ENCODE measurements at regions not wholly inside any gene's neighbourhood (a gene's known extent, or its start where the extent isn't known, plus 50 kb on each side); places are given as distances from the start of the nearest gene placed in this dataset.
"Not testable (repeated sequence)": the region's sequence is repeated elsewhere in the genome, so short reads cannot be mapped to it uniquely, and the experiment has no call there.

DNA sequence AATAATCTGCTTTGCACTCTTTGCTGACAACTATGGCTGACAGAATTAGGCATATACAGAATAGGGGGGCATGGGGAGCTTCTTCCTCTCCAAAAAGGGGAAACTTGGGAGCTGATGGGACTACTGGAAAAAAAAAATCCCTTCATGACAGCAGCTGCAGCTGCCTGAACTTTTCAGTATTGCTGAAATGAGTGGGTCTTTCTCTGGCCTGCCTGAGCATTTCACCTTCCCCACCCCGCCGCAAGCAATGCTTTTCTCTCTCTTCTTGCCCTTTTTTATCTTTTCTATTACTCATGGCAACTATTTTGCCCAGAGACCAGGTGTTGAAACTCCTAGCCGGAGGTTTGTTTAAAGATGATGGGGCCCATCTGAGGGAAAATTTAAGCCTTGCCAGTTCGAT is 244.9 kb downstream of the SEMA3D start:
- no peak for DNase-seq

GRCh38 chr7:84941291-84941690 is 245.6 kb downstream of the SEMA3D start:
- DNase-seq: no peak

GRCh38 chr7:84939888-84940287 is 247.0 kb downstream of the SEMA3D start:
- no peak for DNase-seq

GRCh38 chr7:84939442-84939841 is 247.4 kb downstream of the SEMA3D start:
- DNase-seq: no peak

DNA sequence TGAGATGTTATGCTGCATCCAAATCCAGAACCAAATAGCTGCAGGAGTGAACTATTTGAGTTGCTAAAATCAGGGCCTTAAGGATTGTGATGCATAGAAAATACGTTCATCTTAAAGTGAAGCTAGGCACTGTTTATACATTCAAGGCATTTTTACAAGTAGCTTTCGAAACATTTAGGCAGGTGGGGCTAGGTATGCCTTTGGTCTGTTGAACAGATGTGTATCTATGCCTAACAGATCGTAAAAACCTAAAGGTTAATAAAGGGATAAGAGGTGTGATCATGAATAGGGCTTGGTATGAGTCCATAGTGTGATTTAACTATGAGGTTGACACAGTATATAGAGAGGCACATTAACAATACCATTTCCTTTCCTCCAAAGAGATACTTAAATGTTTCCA is 262.5 kb downstream of the SEMA3D start:
- peak; percentile 23 for DNase-seq

DNA sequence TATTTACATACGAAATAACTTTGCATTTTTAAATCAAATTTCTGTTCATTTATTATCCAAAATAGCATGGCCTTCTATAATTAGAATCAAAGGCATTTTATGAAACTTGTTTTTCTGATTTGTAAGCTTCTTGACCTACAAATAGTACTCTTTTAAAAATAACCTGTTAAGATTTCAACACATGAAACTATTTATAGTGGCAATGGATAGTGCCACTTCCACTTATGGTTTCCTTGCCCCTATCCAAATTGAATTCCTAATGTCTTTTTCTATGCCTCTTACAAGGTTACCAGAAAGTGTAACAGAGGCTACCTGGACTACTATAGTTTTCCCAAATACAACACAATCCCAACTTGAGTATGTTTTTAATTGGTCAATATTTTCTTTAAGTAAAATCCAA is 263.5 kb downstream of the SEMA3D start:
- no peak for DNase-seq

GRCh38 chr7:84921154-84921553 is 265.7 kb downstream of the SEMA3D start:
- DNase-seq: no peak

GRCh38 chr7:84916973-84917372 is 269.9 kb downstream of the SEMA3D start:
- DNase-seq: not testable (repeated sequence)

- no peak for DNase-seq
Measured at GRCh38 chr7:84916161-84916560, 270.7 kb downstream of the SEMA3D start.

GRCh38 chr7:84914598-84914997 is 272.3 kb downstream of the SEMA3D start:
- DNase-seq: no peak

GRCh38 chr7:84913731-84914130 is 273.1 kb downstream of the SEMA3D start:
- no peak for DNase-seq

GRCh38 chr7:84912993-84913635 is 273.7 kb downstream of the SEMA3D start:
- DNase-seq: no peak

DNA sequence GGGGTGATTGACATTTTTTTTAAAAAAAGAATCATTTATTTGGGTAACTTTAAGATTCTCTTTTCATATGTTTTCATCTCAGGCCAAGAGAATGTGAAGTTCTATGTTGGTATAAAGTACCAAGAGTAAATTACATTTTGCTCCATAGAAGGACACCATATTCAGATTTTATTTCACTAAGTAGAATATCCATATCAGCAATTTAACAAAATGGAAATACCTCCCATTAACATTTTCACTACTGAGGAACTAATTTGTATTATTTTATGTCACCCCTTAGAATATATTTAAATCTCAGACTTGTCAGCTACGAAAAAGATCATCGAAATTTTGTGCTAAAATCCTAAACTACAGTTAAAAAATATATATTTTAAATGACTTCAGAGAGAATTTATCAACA is 274.3 kb downstream of the SEMA3D start:
- DNase-seq: no peak

- no peak for DNase-seq
Measured at GRCh38 chr7:84912018-84912417, 274.8 kb downstream of the SEMA3D start.

DNA sequence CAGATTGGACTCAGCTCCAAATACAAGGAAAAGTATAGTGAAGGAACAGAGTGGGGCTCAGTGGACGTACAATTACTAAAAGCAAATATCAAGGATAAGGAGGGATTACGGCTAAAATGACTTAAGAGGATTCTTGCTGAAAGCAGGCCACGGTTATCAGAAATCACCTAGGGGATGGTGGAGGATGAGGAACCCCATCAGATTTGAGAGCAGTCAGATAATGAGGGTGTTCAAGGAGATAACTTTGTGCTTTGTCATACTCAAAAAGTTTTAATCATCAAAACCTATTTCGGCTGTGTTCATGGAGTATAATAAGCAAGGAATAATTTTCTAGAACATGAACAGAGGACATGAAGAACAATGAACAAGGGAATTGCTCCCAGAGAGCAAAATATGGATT is 275.8 kb downstream of the SEMA3D start:
- no peak for DNase-seq

DNA sequence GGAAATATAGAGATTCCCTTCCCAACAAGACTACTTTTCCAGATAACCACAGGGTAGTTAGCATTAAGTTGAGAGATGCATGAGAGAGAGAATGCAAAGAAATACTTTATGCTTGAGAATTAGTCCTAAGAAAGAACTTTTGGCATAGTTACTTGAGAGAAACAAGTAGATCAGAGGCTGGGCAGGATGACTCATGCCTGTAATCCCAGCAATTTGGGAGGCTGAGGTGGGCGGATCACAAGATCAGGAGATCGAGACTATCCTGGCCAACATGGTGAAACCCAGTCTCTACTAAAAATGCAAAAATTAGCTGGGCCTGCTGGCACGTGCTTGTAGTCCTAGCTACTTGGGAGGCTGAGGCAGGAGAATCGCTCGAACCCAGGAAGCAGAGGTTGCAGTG is 276.5 kb downstream of the SEMA3D start:
- not testable (repeated sequence) for DNase-seq

DNA sequence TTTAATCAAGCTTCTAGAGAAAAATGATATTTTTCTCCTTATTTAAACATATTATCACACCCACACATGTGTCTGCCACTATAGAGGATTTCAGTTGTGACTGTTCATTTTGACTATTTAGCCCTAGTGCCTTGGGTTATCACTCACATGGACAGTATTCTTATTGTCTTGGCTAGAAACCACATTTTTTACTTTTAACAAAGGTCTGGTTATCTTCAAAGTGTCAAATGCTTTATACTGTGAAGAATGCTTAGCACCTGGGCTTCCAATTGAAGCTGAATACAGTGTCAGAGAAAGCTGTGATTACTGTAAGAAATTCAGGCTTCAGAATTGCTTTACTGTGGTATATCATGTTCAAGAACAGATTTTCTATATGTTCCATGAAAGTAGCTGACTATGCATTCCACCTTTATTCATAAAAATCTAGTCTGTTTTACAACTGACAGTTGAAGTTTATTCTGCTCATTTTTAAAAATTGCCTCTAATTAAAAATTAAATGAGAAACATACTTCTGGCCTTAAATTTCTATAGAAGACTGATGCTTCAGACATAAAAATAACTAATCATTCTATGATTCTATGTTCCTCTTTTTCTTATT is 278.6 kb downstream of the SEMA3D start:
- DNase-seq: no peak

- no peak for DNase-seq
Measured at GRCh38 chr7:84906889-84907288, 280.0 kb downstream of the SEMA3D start.

- DNase-seq: no peak
Measured at GRCh38 chr7:84904561-84904960, 282.3 kb downstream of the SEMA3D start.

DNA sequence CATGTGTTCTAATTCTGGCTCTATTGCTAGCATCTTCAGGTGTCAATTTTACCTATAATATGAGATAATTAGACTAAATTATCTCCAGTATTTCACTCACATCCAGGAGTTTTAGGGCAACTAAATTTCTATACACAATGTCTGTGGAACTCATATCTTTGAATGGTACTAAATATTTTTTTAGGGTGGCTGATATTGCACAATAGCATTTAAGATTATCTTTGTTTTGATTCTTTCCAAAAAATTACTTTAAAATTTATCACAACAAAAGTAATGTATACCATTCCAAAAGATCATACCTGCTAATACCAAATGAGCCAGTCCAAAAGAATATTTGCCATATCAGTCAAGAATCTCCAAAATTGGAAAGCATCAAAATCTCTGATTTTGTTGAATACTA is 285.5 kb downstream of the SEMA3D start:
- DNase-seq: no peak

GRCh38 chr7:84900215-84900614 is 286.6 kb downstream of the SEMA3D start:
- DNase-seq: no peak

DNA sequence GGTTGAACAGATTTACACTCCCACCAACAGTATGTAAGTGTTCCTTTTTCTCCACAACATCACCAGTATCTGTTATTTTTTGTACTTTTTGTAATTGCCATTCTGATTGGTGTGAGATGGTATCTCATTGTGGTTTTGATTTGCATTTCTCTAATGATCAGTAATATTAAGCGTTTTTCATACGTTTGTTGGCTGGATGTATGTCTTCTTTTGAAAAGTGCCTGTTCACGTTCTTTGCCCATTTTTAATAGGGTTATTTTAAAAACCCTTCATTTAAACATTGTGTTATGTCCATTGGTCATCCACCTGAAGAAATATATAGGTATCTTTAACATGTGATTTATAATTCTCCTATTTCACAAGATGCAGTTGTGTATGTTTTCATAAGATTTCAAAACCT is 291.3 kb downstream of the SEMA3D start:
- no peak for DNase-seq

DNA sequence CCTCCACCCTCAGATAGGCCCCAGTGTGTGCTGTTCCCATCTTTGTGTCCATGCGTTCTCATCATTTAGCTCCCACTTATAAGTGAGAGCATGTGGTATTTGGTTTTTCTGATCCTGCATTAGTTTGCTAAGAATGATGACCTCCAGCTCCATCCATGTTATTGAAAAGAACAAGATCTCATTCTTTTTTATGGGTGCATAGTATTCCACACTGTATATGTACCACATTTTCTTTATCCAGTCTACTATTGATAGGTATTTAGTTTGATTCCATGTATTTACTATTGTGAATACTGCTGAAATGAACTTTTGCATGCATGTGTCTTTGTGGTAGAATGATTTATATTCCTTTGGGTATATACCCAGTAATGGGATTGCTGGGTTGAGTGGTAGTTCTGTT is 303.3 kb downstream of the SEMA3D start:
- not testable (repeated sequence) for DNase-seq

GRCh38 chr7:84880326-84880997 is 306.4 kb downstream of the SEMA3D start:
- not testable (repeated sequence) for DNase-seq
